ENCODE measurements at regions not wholly inside any gene's neighbourhood (a gene's known extent, or its start where the extent isn't known, plus 50 kb on each side); places are given as distances from the start of the nearest gene placed in this dataset.

- TF ChIP-seq EZH2 (IDR thresholded peaks at IDR 0.05; ENCODE audit: low read length) (no peak), CTCF (optimal IDR thresholded peaks at IDR 0.05 in 1 of 3, IDR thresholded peaks at IDR 0.05 in 1 of 3, conservative IDR thresholded peaks at IDR 0.05 in 1 of 3; ENCODE audit: extremely low read depth in 1 of 3, insufficient read depth in 2 of 3, low read length in 3 of 3) (no peak)
Measured at GRCh38 chr18:5619376-5619775, 75.6 kb upstream of the EPB41L3 start.

Data from keratinocyte (primary cell).